HG02885 (cell line): ENCODE measurements at regions not wholly inside any gene's neighbourhood (a gene's known extent, or its start where the extent isn't known, plus 50 kb on each side); places are given as distances from the start of the nearest gene placed in this dataset.
"Not testable (repeated sequence)": the region's sequence is repeated elsewhere in the genome, so short reads cannot be mapped to it uniquely, and the experiment has no call there.

Experiments
- ATAC-seq: cut with Tn5 transposase; IDR thresholded peaks from one replicate; pipeline ENCODE4 v1.9.1; 2021; ENCODE audit warnings: mild to moderate bottlenecking; ENCODE audit not compliant: unreplicated experiment, poor library complexity

GRCh38 chr3:88385090-88385489 lies 235.3 kb downstream of the C3orf38 start:
- no peak for ATAC-seq

GRCh38 chr3:88398581-88398980 lies 248.8 kb downstream of the C3orf38 start:
- ATAC-seq, result no peak

GRCh38 chr3:88403319-88403718 lies 253.6 kb downstream of the C3orf38 start:
- no peak for ATAC-seq

- no peak for ATAC-seq
Measured at GRCh38 chr3:88408097-88408496, 258.3 kb downstream of the C3orf38 start.

GRCh38 chr3:88408935-88409334 lies 259.2 kb downstream of the C3orf38 start:
- ATAC-seq, result no peak

GRCh38 chr3:88410259-88410658 lies 260.5 kb downstream of the C3orf38 start:
- ATAC-seq, result no peak

GRCh38 chr3:88412346-88412745 lies 262.6 kb downstream of the C3orf38 start:
- no peak for ATAC-seq

GRCh38 chr3:88416436-88416835 lies 266.7 kb downstream of the C3orf38 start:
- ATAC-seq, result no peak

- ATAC-seq, result no peak
Measured at GRCh38 chr3:88418219-88418618, 268.5 kb downstream of the C3orf38 start.

GRCh38 chr3:88433568-88433967 lies 283.8 kb downstream of the C3orf38 start:
- ATAC-seq, result peak; percentile 97

GRCh38 chr3:88434001-88434400 lies 284.2 kb downstream of the C3orf38 start:
- ATAC-seq, result peak; percentile 44

- peak; percentile 76 for ATAC-seq
Measured at GRCh38 chr3:88440701-88441100, 290.9 kb downstream of the C3orf38 start.

GRCh38 chr3:88443066-88443465 lies 293.3 kb downstream of the C3orf38 start:
- ATAC-seq, result no peak

- no peak for ATAC-seq
Measured at GRCh38 chr3:88444251-88444650, 294.5 kb downstream of the C3orf38 start.

GRCh38 chr3:88452228-88452627 lies 302.5 kb downstream of the C3orf38 start:
- ATAC-seq, result no peak

GRCh38 chr3:88460369-88460768 lies 310.6 kb downstream of the C3orf38 start:
- no peak for ATAC-seq

GRCh38 chr3:88462230-88462629 lies 312.5 kb downstream of the C3orf38 start:
- no peak for ATAC-seq

GRCh38 chr3:88467191-88467590 lies 317.4 kb downstream of the C3orf38 start:
- no peak for ATAC-seq

- no peak for ATAC-seq
Measured at GRCh38 chr3:88469216-88469615, 319.5 kb downstream of the C3orf38 start.

GRCh38 chr3:88478460-88478859 lies 328.7 kb downstream of the C3orf38 start:
- no peak for ATAC-seq

- ATAC-seq, result no peak
Measured at GRCh38 chr3:88480822-88481221, 331.1 kb downstream of the C3orf38 start.

- no peak for ATAC-seq
Measured at GRCh38 chr3:88485001-88485400, 335.2 kb downstream of the C3orf38 start.

- ATAC-seq, result not testable (repeated sequence)
Measured at GRCh38 chr3:88508818-88509217, 359.1 kb downstream of the C3orf38 start.
